Transverse colon (tissue), 4 donors: ENCODE measurements at regions not wholly inside any gene's neighbourhood (a gene's known extent, or its start where the extent isn't known, plus 50 kb on each side); places are given as distances from the start of the nearest gene placed in this dataset.

Source experiments
- EP300 ChIP-seq: sonication (generic); formaldehyde crosslinking; IDR thresholded peaks from one replicate; pipeline ENCODE4 v1.6.1; 2017; ENCODE audit warnings: antibody characterized with exemption, low read depth
- POLR2A ChIP-seq: fragments of 450-650 bp; IDR thresholded peaks from one replicate; pipeline ENCODE4 v1.6.1; 2016; ENCODE audit warnings: antibody characterized with exemption, mild to moderate bottlenecking, moderate library complexity
- POLR2AphosphoS5 ChIP-seq, 3 donors: sonication (generic); formaldehyde crosslinking; IDR thresholded peaks; one replicate each; pipeline ENCODE4 v1.6.1; 2016; ENCODE audit warnings: antibody characterized with exemption in 3 of 3
- TF ChIP-seq, protein P1 (sequence below), 5 experiments: fragments of 200-600 bp in 3 of 5; fragments of 450-650 bp in 2 of 5; sonication (generic) in 3 of 5; IDR thresholded peaks; 1 replicate in 2 of 5; 2 replicates in 3 of 5; pipeline ENCODE4 v1.5.1; 2016 to 2017; ENCODE audit warnings: antibody characterized with exemption in 5 of 5, inconsistent platforms in 3 of 5, mild to moderate bottlenecking in 2 of 5, moderate library complexity in 1 of 5

DNA sequence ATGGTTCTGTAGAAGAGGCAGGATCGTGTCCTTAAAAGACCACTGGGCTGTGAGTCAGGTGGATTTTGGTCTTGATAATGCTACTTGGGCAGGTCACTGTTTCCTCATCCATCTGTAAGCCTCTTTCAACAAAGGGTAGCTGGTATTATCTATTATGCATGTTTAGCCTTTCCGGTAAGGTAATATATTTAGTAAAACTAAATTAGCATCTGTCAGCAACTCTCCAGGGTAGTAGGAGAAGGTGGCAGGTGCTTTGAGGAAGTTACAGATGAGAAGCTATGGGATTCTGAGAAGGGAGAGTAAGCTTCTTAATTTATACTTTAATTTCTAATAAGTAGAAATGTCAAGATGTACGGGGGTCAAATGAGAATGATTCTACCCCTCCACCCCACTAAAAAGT, 86.9 kb upstream of the TGM3 start:
- TF ChIP-seq POLR2A (no peak), POLR2AphosphoS5 (IDR thresholded peaks at IDR 0.05) (no peak), EP300 (no peak)
- TF ChIP-seq, protein P1, sequence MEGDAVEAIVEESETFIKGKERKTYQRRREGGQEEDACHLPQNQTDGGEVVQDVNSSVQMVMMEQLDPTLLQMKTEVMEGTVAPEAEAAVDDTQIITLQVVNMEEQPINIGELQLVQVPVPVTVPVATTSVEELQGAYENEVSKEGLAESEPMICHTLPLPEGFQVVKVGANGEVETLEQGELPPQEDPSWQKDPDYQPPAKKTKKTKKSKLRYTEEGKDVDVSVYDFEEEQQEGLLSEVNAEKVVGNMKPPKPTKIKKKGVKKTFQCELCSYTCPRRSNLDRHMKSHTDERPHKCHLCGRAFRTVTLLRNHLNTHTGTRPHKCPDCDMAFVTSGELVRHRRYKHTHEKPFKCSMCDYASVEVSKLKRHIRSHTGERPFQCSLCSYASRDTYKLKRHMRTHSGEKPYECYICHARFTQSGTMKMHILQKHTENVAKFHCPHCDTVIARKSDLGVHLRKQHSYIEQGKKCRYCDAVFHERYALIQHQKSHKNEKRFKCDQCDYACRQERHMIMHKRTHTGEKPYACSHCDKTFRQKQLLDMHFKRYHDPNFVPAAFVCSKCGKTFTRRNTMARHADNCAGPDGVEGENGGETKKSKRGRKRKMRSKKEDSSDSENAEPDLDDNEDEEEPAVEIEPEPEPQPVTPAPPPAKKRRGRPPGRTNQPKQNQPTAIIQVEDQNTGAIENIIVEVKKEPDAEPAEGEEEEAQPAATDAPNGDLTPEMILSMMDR (IDR thresholded peaks at IDR 0.05) = no peak
